Endothelial cell (in vitro differentiated cells): ENCODE measurements at regions not wholly inside any gene's neighbourhood (a gene's known extent, or its start where the extent isn't known, plus 50 kb on each side); places are given as distances from the start of the nearest gene placed in this dataset.

ENCODE experiments used
- DNase-seq: peaks from one replicate; pipeline ENCODE4 v3.0.0; 2021; ENCODE audit warnings: low spot score
- H3K27ac Mint-ChIP-seq: one replicate; pipeline ENCODE4 v1.8.0; 2021; ENCODE audit warnings: mixed read lengths, inconsistent platforms; ENCODE audit not compliant: unreplicated experiment
- H3K27me3 Mint-ChIP-seq: one replicate; pipeline ENCODE4 v1.8.0; 2021; ENCODE audit warnings: mild to moderate bottlenecking, moderate library complexity, mixed read lengths, inconsistent platforms; ENCODE audit not compliant: unreplicated experiment
- H3K36me3 Mint-ChIP-seq: one replicate; pipeline ENCODE4 v1.8.0; 2021; ENCODE audit warnings: mild to moderate bottlenecking, low read depth, mixed read lengths, inconsistent platforms; ENCODE audit not compliant: unreplicated experiment
- H3K4me1 Mint-ChIP-seq: one replicate; pipeline ENCODE4 v1.8.0; 2021; ENCODE audit warnings: mild to moderate bottlenecking, mixed read lengths, inconsistent platforms; ENCODE audit not compliant: unreplicated experiment
- H3K4me3 Mint-ChIP-seq: one replicate; pipeline ENCODE4 v1.8.0; 2021; ENCODE audit warnings: mild to moderate bottlenecking, mixed read lengths, inconsistent platforms; ENCODE audit not compliant: unreplicated experiment
- H3K9me3 Mint-ChIP-seq: one replicate; pipeline ENCODE4 v1.8.0; 2021; ENCODE audit warnings: mixed read lengths, inconsistent platforms; ENCODE audit not compliant: unreplicated experiment
- CTCF ChIP-seq: fragments of 200-600 bp; sonication (generic); IDR thresholded peaks from one replicate; pipeline ENCODE4 v1.5.0; 2021; ENCODE audit warnings: antibody characterized with exemption; ENCODE audit not compliant: unreplicated experiment

GRCh38 chr7:112596260-112596659, 115.5 kb downstream of the LSMEM1 start:
- Mint-ChIP-seq H3K4me1 (peaks cover 6% of the 10 kb centered on the region), H3K27me3 (no peaks in the 10 kb centered on the region), H3K36me3 (no peaks in the 10 kb centered on the region), H3K27ac (no peak overlapping the region), H3K9me3 (no peaks in the 10 kb centered on the region), H3K4me3 (no peak overlapping the region)
- no peak for DNase-seq
- no peak for TF ChIP-seq CTCF

- no peak for TF ChIP-seq CTCF
- H3K4me3 Mint-ChIP-seq: no peak overlapping the region
- H3K9me3 Mint-ChIP-seq: no peaks in the 10 kb centered on the region
- no peaks in the 10 kb centered on the region for H3K36me3 Mint-ChIP-seq
- H3K4me1 Mint-ChIP-seq: peaks cover 6% of the 10 kb centered on the region
- H3K27me3 Mint-ChIP-seq: no peaks in the 10 kb centered on the region
- no peak for DNase-seq
- no peak overlapping the region for H3K27ac Mint-ChIP-seq
Measured at GRCh38 chr7:112596981-112597380, 116.2 kb downstream of the LSMEM1 start.

GRCh38 chr7:112603673-112604072, 122.9 kb downstream of the LSMEM1 start:
- no peaks in the 10 kb centered on the region for H3K9me3 Mint-ChIP-seq
- no peak overlapping the region for H3K27ac Mint-ChIP-seq
- no peak for DNase-seq
- no peak overlapping the region for H3K4me3 Mint-ChIP-seq
- H3K4me1 Mint-ChIP-seq: peaks cover 18% of the 10 kb centered on the region
- TF ChIP-seq CTCF: no peak
- H3K36me3 Mint-ChIP-seq: no peaks in the 10 kb centered on the region
- H3K27me3 Mint-ChIP-seq: peaks cover 4% of the 10 kb centered on the region

DNA sequence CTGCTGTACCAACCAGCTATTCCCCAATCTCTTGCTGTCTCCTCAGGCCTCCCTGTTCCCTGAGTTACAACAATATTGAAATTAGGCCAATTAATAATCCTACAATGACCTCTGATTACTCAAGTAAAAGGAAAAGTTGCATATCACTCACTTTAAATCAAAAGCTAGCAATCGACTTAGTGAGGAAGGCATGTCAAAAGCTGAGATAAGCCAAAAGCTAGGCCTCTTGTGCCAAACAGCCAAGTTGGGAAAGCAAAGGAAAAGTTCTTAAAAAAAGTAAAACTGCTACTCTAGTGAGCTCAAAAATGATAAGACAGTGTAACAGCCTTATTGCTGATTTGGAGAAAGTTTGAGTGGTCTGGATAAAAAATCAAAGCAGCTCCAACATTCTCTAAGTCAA, 129.8 kb downstream of the LSMEM1 start:
- no peak overlapping the region for H3K4me3 Mint-ChIP-seq
- no peak for DNase-seq
- no peak for TF ChIP-seq CTCF
- H3K27ac Mint-ChIP-seq: no peak overlapping the region
- H3K4me1 Mint-ChIP-seq: no peaks in the 10 kb centered on the region
- no peaks in the 10 kb centered on the region for H3K36me3 Mint-ChIP-seq
- H3K9me3 Mint-ChIP-seq: no peaks in the 10 kb centered on the region
- H3K27me3 Mint-ChIP-seq: no peaks in the 10 kb centered on the region

DNA sequence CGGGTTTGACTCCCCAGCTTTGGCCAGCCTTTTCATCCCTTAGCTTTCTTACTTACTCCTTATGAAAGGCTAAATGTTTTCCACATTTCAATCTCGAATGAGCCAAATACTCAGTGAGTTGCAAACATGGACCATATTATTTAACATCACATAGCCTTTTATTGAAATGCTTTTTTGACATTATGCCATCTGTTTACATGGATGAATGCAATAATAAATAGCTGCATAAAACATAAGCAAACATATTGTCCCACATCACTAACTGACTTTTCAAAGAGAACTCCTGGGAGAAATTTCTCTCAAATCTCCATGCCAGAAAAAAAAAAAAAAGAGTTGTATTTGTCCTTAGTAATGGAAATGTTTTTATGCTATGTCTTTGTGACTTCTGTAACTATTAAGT, 134.9 kb downstream of the LSMEM1 start:
- H3K4me3 Mint-ChIP-seq: no peak overlapping the region
- H3K9me3 Mint-ChIP-seq: no peaks in the 10 kb centered on the region
- no peak overlapping the region for H3K27ac Mint-ChIP-seq
- no peaks in the 10 kb centered on the region for H3K36me3 Mint-ChIP-seq
- no peak for DNase-seq
- H3K27me3 Mint-ChIP-seq: no peaks in the 10 kb centered on the region
- H3K4me1 Mint-ChIP-seq: no peaks in the 10 kb centered on the region
- TF ChIP-seq CTCF: no peak
